ENCODE measurements at regions not wholly inside any gene's neighbourhood (a gene's known extent, or its start where the extent isn't known, plus 50 kb on each side); places are given as distances from the start of the nearest gene placed in this dataset.

DNA sequence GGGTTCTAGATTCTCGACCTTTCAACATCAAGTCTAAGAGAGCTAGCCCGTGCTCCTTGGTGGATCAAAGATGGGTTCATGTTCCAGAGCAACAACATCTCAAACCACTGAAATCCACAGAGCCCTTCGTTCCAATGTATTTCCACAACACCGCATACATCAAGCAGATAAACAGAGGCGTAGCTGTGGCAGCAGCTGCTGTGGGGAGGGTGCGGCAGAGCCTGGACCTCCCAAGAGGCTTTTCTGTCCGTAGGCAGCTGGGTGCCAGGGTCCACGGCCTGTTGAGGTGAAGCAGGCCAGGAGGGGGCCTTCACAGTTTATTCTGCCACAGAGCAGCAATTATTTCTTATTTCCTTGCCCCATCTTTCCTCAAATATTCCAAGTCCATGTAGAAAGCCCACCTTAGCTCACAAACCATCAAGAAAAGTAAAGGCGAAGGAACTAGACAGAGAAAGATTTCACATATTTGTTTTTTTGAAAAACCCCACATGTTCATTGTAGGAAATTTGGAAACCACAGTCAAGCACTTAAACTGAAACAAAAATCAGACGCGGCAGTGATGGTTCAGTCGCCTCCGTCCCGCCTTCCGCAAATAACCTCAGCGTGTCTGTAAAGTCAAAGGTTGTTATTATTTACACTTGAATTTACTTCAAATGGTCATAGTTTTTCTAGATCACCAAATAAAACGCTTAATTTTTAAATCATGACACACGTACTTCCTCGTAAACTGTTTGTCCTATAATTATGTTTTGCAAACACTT is 144.6 kb upstream of the FOXF1 start:
- Mint-ChIP-seq H3K4me1 (no peaks in the 10 kb centered on the region), H3K36me3 (no peaks in the 10 kb centered on the region), H3K27ac (no peak overlapping the region), H3K27me3 (peaks cover 9% of the 10 kb centered on the region), H3K9me3 (peaks cover 4% of the 10 kb centered on the region), H3K4me3 (no peak overlapping the region)
- no peak for ATAC-seq (ENCODE audit: low read depth)
- no peak for DNase-seq (ENCODE audit: low spot score in 2 of 2)

DNA sequence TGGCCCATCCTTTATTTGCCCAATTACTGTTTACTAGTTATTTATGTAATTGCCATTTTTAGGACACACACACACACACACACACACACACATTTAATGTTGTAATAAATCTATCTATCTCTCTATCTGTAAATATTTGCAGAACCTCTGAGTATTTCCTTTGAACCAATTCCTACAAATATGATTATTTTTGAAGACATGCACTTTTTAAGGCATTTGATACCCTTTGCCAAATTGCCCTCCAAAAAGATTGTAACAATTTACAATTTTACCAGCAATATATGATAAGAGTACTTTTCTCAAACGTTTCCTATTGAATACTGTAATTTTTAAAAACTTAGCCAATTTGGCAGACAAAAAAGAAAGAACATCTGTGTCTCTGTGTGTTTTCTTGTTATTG is 143.8 kb upstream of the FOXF1 start:
- no peak for ATAC-seq (ENCODE audit: low read depth)
- H3K27ac Mint-ChIP-seq = no peak overlapping the region
- no peak for DNase-seq (ENCODE audit: low spot score in 2 of 2)
- no peaks in the 10 kb centered on the region for H3K4me1 Mint-ChIP-seq
- H3K9me3 Mint-ChIP-seq = peaks cover 4% of the 10 kb centered on the region
- peaks cover 11% of the 10 kb centered on the region for H3K27me3 Mint-ChIP-seq
- H3K4me3 Mint-ChIP-seq = no peak overlapping the region
- no peaks in the 10 kb centered on the region for H3K36me3 Mint-ChIP-seq

DNA sequence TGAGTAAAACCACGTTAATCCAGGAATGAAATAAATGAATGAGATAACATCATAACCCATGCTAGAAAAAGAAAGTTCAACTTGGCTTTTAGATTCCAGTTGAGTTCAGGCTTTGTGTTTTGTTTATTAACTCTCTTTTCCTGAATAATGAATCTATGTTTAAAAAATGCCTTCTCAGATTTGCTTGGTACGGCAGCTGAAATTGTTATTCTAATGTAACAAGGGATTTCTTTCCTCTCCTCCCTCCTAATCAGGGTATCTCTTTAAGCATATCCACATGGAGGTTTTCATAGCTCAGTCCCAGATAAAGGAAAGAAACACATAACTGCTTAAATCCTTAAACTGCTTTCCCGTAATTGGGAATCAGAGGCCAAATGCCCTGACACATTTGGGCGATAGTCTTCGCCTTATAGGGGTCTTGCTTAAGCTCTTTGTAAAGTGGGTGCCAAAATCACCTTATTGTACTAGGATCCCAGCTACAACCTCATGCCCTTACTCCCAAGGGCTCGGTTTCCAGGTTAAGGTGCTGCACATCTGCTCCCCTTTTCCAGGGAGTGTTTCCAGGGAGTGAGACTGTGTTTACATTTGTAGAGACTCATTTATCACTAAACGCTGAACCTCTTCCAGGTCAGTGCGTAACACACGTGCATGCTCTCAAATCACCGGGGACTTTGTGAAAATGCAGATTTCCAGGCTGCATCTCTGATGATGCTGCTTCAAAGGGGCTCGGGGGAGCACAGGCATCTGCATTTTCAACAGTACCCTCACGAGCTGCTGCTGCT is 142.8 kb upstream of the FOXF1 start:
- DNase-seq (ENCODE audit: low spot score in 2 of 2) = no peak
- Mint-ChIP-seq H3K4me1 (no peaks in the 10 kb centered on the region), H3K4me3 (no peak overlapping the region), H3K27me3 (peaks cover 9% of the 10 kb centered on the region), H3K9me3 (peaks cover 1% of the 10 kb centered on the region), H3K36me3 (no peaks in the 10 kb centered on the region), H3K27ac (no peak overlapping the region)
- no peak for ATAC-seq (ENCODE audit: low read depth)

DNA sequence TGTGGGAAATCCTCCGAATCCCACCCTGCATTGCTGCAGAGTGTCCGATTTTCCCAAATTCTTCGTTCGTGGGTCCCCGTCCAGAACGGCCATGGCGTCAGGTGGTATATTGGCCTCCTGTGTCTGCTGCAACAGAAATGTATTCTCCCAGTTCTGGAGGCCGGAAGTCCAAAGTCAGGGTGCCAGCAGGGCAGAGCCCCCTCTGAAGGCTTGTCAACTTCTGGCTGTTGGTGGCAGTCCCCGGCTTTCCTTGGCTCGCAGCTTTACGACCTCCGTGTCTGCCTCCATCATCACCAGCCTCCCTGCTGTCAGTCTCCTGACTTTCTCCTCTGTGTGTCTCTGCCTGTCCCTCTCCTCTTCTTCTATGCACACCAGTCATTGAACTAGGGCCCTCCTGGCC is 142.1 kb upstream of the FOXF1 start:
- Mint-ChIP-seq H3K4me1 (no peaks in the 10 kb centered on the region), H3K27me3 (peaks cover 8% of the 10 kb centered on the region), H3K9me3 (no peaks in the 10 kb centered on the region), H3K36me3 (no peaks in the 10 kb centered on the region), H3K27ac (no peak overlapping the region), H3K4me3 (no peak overlapping the region)
- no peak for DNase-seq (ENCODE audit: low spot score in 2 of 2)
- ATAC-seq (ENCODE audit: low read depth) = no peak

DNA sequence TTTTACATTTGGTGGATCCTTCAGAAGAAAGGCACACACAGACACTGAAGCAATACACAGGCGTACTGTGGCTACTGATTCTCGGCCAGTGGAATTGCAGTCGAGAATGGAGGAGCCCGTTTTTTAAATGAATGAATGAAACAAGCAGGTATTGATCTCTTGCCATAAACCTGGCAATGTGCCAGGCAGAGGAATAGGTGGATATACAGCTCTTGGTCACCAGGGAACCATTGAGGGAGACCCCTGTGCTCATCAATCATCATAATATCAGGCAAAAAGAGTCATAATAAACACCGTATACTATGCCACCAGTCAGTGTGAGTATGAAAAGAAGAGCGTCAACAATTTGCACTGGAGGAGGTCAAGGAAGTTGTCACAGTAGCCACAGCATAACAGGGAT is 140.3 kb upstream of the FOXF1 start:
- Mint-ChIP-seq H3K9me3 (peaks cover 5% of the 10 kb centered on the region), H3K27ac (no peak overlapping the region), H3K36me3 (no peaks in the 10 kb centered on the region), H3K4me3 (no peak overlapping the region), H3K27me3 (peaks cover 6% of the 10 kb centered on the region), H3K4me1 (no peaks in the 10 kb centered on the region)
- no peak for DNase-seq (ENCODE audit: low spot score in 2 of 2)
- ATAC-seq (ENCODE audit: low read depth) = no peak

DNA sequence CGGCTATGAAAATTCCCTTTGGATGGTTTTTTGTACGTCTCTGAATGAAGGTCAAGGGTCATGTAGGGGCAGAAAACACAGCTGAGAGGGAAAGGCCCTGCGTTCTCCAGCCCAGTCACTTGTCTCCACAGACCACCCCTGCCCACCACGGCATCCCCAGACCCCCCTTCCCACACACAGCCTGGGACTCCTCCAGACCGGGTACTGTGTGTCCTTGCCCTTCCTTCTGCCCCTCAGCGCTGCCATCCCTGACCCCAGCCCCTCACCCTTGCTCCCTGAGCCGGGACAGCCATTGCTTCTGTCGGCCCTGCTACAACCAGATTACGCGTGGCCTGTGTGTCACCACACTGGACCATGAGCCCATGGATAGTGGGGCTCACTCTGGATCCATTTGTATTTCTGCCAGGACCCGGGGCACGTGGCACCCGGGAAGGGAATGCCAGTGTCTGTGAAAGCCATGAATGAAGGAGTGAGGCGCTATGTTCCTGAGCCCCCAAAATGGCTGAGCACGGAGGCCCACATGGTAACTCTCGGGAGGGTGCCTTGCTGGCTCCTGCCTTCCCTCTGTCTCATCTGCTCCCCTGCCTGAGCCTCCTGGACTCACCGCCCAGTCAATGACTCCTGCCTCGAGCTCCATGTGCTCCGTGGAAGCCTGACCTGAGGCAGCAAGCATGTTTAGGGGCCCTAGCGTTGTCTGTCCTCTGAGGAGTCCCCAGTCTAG is 139.1 kb upstream of the FOXF1 start:
- no peak overlapping the region for H3K27ac Mint-ChIP-seq
- peaks cover 9% of the 10 kb centered on the region for H3K9me3 Mint-ChIP-seq
- ATAC-seq (ENCODE audit: low read depth) (no peak), DNase-seq (ENCODE audit: low spot score in 2 of 2) (no peak)
- H3K4me3 Mint-ChIP-seq = no peak overlapping the region
- peaks cover 4% of the 10 kb centered on the region for H3K27me3 Mint-ChIP-seq
- no peaks in the 10 kb centered on the region for H3K4me1 Mint-ChIP-seq
- no peaks in the 10 kb centered on the region for H3K36me3 Mint-ChIP-seq

DNA sequence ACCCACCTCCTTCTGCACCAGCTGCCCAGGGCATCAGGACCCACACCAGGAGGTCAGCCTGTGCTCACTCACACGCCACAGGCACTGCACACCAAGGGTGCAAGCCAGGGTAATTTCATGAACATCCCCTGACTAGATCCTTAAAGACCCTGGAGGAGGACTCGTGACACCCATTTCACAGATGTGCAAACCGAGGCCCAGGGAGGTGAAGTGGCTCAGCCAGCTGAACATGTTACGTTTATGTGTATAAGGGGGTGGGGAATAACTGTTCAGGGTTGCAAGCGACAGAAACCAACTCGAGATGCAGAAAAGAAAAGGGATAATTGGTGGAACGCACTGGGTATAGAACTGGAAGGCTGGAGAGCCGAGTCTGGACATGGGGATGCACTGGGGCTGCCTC is 138.1 kb upstream of the FOXF1 start:
- Mint-ChIP-seq H3K27me3 (peaks cover 4% of the 10 kb centered on the region), H3K4me1 (no peaks in the 10 kb centered on the region), H3K36me3 (no peaks in the 10 kb centered on the region), H3K9me3 (peaks cover 12% of the 10 kb centered on the region), H3K4me3 (no peak overlapping the region), H3K27ac (no peak overlapping the region)
- DNase-seq (ENCODE audit: low spot score in 2 of 2) = no peak
- no peak for ATAC-seq (ENCODE audit: low read depth)

DNA sequence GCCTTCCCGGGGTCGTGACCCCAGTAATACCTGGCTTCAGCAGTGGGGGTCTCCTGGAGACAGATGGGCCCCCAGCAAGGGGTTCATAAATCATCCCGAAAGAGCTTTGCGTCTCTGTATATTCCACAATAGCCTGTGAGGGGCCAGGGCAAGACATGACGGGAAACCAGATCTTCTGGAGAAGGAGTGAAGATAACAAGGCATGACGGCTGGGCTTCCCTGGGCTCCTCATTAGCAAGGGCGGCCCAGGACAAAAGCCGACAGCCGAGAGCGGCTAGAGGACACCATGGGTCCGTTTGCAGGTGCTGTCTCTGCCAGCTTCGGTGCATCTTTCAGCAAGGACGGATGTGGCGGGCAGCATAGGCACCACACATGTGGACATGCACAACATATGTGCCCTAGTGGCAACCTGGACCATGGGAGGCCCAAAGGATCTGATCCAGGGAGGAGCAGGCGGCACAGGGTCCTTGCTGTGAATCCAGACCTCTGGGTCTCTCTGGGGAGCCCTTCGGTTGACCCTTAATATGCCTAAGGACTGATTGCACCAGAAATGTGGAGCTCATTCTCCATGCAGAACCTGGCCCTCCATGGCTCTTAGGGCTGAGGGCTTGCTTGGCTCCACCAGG is 136.9 kb upstream of the FOXF1 start:
- DNase-seq (ENCODE audit: low spot score in 2 of 2) (no peak), ATAC-seq (ENCODE audit: low read depth) (no peak)
- Mint-ChIP-seq H3K27me3 (peaks cover 4% of the 10 kb centered on the region), H3K4me1 (no peaks in the 10 kb centered on the region), H3K27ac (no peak overlapping the region), H3K9me3 (peaks cover 12% of the 10 kb centered on the region), H3K36me3 (no peaks in the 10 kb centered on the region), H3K4me3 (no peak overlapping the region)

DNA sequence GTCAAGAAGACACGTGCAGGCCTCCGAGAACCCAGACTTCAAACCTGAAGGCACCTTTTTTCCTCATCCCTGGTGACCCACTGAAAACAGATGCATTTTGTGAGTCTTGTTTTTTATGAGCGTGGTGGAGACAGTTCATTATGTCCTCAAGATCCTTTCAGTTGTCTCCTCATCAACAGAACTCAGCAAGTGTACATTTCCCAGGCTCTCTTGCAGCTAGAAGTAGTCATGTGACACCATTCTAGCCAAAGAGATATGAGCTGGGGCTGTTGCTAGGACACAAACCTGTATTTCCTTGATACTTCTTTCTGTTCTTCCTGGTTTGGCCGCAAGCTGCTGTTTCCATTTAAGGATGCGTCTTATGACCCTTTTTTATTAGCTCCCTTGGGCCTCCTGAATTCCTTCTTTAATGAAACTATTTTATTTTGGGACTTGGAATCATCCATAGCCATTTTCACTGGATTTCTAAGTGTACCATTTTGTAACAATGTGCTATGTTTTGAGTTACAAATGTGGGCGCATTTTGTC is 135.7 kb upstream of the FOXF1 start:
- H3K9me3 Mint-ChIP-seq = peaks cover 12% of the 10 kb centered on the region
- H3K27ac Mint-ChIP-seq = no peak overlapping the region
- no peak for DNase-seq (ENCODE audit: low spot score in 2 of 2)
- H3K4me1 Mint-ChIP-seq = no peaks in the 10 kb centered on the region
- no peak for ATAC-seq (ENCODE audit: low read depth)
- peaks cover 4% of the 10 kb centered on the region for H3K27me3 Mint-ChIP-seq
- H3K4me3 Mint-ChIP-seq = no peak overlapping the region
- H3K36me3 Mint-ChIP-seq = no peaks in the 10 kb centered on the region

DNA sequence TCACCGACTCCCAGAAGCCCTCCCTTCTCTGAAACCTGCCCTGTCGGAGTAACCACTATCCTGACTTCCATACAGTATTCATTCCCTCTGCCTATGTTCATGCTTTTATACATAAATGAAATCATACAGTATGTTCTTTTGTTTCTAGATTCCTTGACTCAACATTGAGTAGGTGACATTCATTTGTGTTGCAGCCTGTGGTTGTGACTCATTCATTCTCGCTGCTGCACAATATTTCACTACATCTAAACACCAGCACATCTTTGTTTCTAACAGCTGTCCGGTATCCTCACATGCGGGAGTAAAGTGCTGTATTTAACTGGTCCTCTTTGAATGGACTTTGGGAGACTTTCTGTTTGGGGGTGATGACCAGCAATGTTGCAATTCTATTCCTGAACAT is 135.0 kb upstream of the FOXF1 start:
- DNase-seq (ENCODE audit: low spot score in 2 of 2) = no peak
- H3K27ac Mint-ChIP-seq = no peak overlapping the region
- no peak overlapping the region for H3K4me3 Mint-ChIP-seq

DNA sequence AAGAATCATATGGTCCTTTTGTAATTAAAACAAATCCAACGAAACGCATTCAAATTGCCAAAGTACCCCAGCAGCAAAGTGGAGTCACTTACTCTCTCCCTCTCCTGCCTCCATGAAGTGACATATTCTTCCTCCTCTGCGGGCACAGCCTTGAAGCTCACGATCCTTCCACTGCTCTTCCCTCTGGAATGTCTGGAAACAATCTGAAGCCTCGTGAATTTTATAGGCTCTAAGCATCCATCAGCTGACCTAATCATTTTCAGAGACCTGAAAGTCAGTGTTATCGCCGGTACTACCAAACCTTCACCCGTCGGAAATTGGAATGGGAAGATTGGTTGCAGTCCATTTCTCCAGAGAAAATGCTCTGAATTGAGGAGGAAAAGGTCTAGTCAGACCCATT is 134.5 kb upstream of the FOXF1 start:
- Mint-ChIP-seq H3K27me3 (peaks cover 4% of the 10 kb centered on the region), H3K9me3 (peaks cover 12% of the 10 kb centered on the region)
- no peak for DNase-seq (ENCODE audit: low spot score in 2 of 2)

More for the DNA sequence above, 135.0 kb upstream of the FOXF1 start:
- Mint-ChIP-seq H3K36me3 (no peaks in the 10 kb centered on the region), H3K9me3 (peaks cover 12% of the 10 kb centered on the region), H3K27me3 (peaks cover 4% of the 10 kb centered on the region), H3K4me1 (no peaks in the 10 kb centered on the region)
- ATAC-seq (ENCODE audit: low read depth) = no peak

DNA sequence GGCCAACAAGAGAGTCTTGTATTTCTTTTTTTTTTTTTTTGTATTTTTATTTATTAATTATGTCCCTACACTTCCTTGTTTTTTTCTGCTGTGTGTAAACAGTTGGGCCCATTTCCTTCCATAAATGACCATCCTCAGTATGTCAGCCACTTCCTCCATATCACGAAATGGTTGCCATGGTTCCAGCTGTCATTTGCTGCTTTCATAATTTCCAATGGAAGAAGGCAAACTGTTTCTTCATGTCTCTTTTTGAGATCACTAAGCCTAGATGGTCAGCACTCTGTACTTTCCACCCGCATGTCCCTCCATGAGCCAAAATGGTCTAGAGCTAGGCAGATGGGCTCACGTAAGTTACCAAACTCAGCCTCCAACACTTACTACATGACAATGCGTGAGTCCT is 133.5 kb upstream of the FOXF1 start:
- peaks cover 7% of the 10 kb centered on the region for H3K27me3 Mint-ChIP-seq
- H3K9me3 Mint-ChIP-seq = peaks cover 12% of the 10 kb centered on the region
- H3K4me1 Mint-ChIP-seq = no peaks in the 10 kb centered on the region
- no peak for ATAC-seq (ENCODE audit: low read depth)
- no peaks in the 10 kb centered on the region for H3K36me3 Mint-ChIP-seq
- no peak overlapping the region for H3K4me3 Mint-ChIP-seq
- no peak overlapping the region for H3K27ac Mint-ChIP-seq
- DNase-seq (ENCODE audit: low spot score in 2 of 2) = no peak

More for the DNA sequence above, 134.5 kb upstream of the FOXF1 start:
- Mint-ChIP-seq H3K36me3 (no peaks in the 10 kb centered on the region), H3K4me1 (no peaks in the 10 kb centered on the region), H3K27ac (no peak overlapping the region), H3K4me3 (no peak overlapping the region)
- ATAC-seq (ENCODE audit: low read depth) = no peak

DNA sequence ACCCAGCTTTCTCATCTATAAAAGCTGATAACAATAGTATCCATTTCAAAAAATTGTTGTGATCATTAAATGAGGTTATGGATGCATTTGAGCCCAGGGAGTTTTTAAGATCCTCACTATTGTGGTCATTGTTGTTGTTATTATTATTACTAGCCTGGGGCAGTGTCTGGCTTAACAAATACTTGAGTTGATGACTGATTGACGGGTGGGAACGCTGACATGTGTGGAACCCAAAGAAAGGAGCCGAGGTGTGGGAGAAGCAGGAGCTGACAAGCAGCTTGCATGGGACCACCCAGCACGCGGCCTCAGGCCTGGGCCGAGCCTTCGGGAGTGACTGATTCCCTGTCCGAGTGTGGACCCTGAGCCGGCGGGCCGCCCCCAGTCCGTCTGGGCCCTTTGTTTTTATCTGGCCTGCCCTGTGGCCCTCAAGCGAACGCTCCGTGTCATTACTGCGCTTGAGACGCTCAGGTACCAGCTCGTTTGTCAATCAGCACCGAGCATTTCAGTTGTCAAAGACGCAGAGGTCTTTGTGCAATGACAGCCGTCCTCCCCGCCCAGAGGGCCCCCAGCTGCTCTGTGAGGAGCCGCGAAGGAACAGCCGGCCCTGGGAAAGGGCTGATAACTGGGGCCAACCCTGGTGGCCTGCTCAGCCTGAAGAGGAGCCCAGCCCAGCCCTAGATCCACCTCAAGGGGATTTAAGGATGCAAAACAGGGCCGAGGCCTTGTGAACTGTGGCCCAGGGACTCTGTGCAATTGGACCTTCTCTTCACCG is 132.9 kb upstream of the FOXF1 start:
- ATAC-seq (ENCODE audit: low read depth) = no peak

More for the DNA sequence above, 132.9 kb upstream of the FOXF1 start:
- DNase-seq (ENCODE audit: low spot score in 2 of 2) = no peak
- peaks cover 5% of the 10 kb centered on the region for H3K27me3 Mint-ChIP-seq
- H3K4me3 Mint-ChIP-seq = no peak overlapping the region
- no peak overlapping the region for H3K27ac Mint-ChIP-seq
- H3K9me3 Mint-ChIP-seq = peaks cover 12% of the 10 kb centered on the region
- H3K4me1 Mint-ChIP-seq = no peaks in the 10 kb centered on the region
- no peaks in the 10 kb centered on the region for H3K36me3 Mint-ChIP-seq

All from memory B cell (primary cell).